Gastrocnemius medialis (tissue), 4 donors: ENCODE measurements at regions not wholly inside any gene's neighbourhood (a gene's known extent, or its start where the extent isn't known, plus 50 kb on each side); places are given as distances from the start of the nearest gene placed in this dataset.

Source experiments
- ATAC-seq, 2 donors: fragments of 150-250 bp; one replicate each; pipeline ENCODE4 v1.9.1; 2016
- DNase-seq, 2 donors: peaks; one replicate each; pipeline ENCODE4 v3.0.0-alpha.2; 2019
- H3K27ac ChIP-seq, 4 donors: fragments of 200-600 bp; sonication (generic); 1 replicate in 1 of 4; 2 replicates in 3 of 4; pipeline ENCODE4 v1.5.1; 2016 to 2018; ENCODE audit warnings: mild to moderate bottlenecking in 2 of 4, moderate library complexity in 1 of 4
- H3K27me3 ChIP-seq, 3 donors: fragments of 200-600 bp; sonication (generic) in 2 of 3; 1 replicate in 1 of 3; 2 replicates in 2 of 3; pipeline versions ENCODE4 v1.5.1 to v1.6.0; 2016 to 2019; ENCODE audit warnings: mild to moderate bottlenecking in 1 of 3, moderate library complexity in 1 of 3
- H3K36me3 ChIP-seq, 2 donors: fragments of 200-600 bp; sonication (generic) in 1 of 2; one replicate each; pipeline ENCODE4 v1.5.1; 2017 to 2018
- H3K4me1 ChIP-seq, 2 donors: fragments of 200-600 bp; sonication (generic) in 1 of 2; one replicate each; pipeline ENCODE4 v1.5.1; 2016 to 2017; ENCODE audit warnings: mild to moderate bottlenecking in 2 of 2
- H3K4me3 ChIP-seq, 4 donors: fragments of 200-600 bp; sonication (generic) in 3 of 4; 1 replicate in 1 of 4; 2 replicates in 3 of 4; pipeline ENCODE4 v1.5.1; 2016 to 2019; ENCODE audit warnings: mild to moderate bottlenecking in 2 of 4
- H3K9me3 ChIP-seq, 3 donors: fragments of 200-600 bp; sonication (generic) in 2 of 3; 1 replicate in 1 of 3; 2 replicates in 2 of 3; pipeline ENCODE4 v1.5.1; 2016 to 2019
- POLR2A ChIP-seq, 2 donors: fragments of 450-650 bp; IDR thresholded peaks; one replicate each; pipeline ENCODE4 v1.6.1; 2017; ENCODE audit warnings: antibody characterized with exemption in 2 of 2, mild to moderate bottlenecking in 2 of 2, moderate library complexity in 2 of 2
- in situ Hi-C, 4 donors: fragments of 200-750 bp; cut with MboI; loops; one replicate each; pipeline versions ENCODE4 v1.15.0 to v1.8.0; 2017; ENCODE audit warnings: low sequenced_read_pairs in 4 of 4
- intact Hi-C: fragments of 100-400 bp; cut with DNase I; formaldehyde crosslinking; loops from one replicate; pipeline ENCODE4 v1.15.1; 2023; ENCODE audit warnings: low total_unique reads
- TF ChIP-seq, protein P1 (sequence below), 5 experiments: fragments of 450-650 bp in 3 of 5; fragments of 200-600 bp in 2 of 5; sonication (generic) in 2 of 5; IDR thresholded peaks in 4 of 5; conservative IDR thresholded peaks in 1 of 5; 1 replicate in 4 of 5; 2 replicates in 1 of 5; pipeline ENCODE4 v1.5.1; 2016 to 2019; ENCODE audit warnings: antibody characterized with exemption in 5 of 5, mild to moderate bottlenecking in 3 of 5, moderate library complexity in 3 of 5

DNA sequence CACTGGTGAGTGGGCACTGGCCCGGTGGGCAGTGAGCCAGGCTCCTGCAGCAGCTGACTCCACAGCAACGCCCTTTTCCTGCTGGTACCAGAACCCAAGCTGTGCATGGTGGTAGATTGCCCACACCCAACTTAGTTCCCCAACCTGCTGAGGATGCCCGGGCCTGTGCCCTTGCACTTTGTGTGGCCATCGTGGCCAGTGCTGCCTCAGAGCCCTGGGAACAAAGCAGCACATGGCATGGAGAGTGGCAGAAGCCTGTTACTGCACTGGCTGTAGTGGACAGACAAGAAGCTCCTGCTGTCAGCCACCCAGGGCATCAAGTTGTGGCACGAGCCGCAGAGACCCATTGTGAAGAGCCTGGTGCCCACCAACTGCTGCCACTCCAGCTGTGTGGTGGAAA, 612.9 kb downstream of the DNAH5 start:
- Histone ChIP-seq H3K9me3 (no peaks in the 10 kb centered on the region), H3K27me3 (no peaks in the 10 kb centered on the region), H3K27ac (no peak overlapping the region), H3K4me1 (no peaks in the 10 kb centered on the region), H3K36me3 (no peaks in the 10 kb centered on the region), H3K4me3 (no peak overlapping the region)
- TF ChIP-seq POLR2A (IDR thresholded peaks at IDR 0.05) = no peak
- TF ChIP-seq, protein P1, sequence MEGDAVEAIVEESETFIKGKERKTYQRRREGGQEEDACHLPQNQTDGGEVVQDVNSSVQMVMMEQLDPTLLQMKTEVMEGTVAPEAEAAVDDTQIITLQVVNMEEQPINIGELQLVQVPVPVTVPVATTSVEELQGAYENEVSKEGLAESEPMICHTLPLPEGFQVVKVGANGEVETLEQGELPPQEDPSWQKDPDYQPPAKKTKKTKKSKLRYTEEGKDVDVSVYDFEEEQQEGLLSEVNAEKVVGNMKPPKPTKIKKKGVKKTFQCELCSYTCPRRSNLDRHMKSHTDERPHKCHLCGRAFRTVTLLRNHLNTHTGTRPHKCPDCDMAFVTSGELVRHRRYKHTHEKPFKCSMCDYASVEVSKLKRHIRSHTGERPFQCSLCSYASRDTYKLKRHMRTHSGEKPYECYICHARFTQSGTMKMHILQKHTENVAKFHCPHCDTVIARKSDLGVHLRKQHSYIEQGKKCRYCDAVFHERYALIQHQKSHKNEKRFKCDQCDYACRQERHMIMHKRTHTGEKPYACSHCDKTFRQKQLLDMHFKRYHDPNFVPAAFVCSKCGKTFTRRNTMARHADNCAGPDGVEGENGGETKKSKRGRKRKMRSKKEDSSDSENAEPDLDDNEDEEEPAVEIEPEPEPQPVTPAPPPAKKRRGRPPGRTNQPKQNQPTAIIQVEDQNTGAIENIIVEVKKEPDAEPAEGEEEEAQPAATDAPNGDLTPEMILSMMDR (IDR thresholded peaks at IDR 0.05 in 4 of 5, conservative IDR thresholded peaks at IDR 0.05 in 1 of 5) = no peak
- no peak for DNase-seq
- in situ Hi-C loops (no loop called here), intact Hi-C loops (no loop called here)
- no peak for ATAC-seq

GRCh38 chr5:13328316-13328715, 616.2 kb downstream of the DNAH5 start:
- Histone ChIP-seq H3K27me3 (no peaks in the 10 kb centered on the region), H3K9me3 (no peaks in the 10 kb centered on the region), H3K4me3 (no peak overlapping the region), H3K4me1 (no peaks in the 10 kb centered on the region), H3K27ac (no peak overlapping the region), H3K36me3 (no peaks in the 10 kb centered on the region)
- no peak for TF ChIP-seq POLR2A (IDR thresholded peaks at IDR 0.05)
- TF ChIP-seq, protein P1 (IDR thresholded peaks at IDR 0.05 in 4 of 5, conservative IDR thresholded peaks at IDR 0.05 in 1 of 5) = no peak
- DNase-seq = no peak
- no peak for ATAC-seq
- in situ Hi-C loops (no loop called here), intact Hi-C loops (no loop called here)

DNA sequence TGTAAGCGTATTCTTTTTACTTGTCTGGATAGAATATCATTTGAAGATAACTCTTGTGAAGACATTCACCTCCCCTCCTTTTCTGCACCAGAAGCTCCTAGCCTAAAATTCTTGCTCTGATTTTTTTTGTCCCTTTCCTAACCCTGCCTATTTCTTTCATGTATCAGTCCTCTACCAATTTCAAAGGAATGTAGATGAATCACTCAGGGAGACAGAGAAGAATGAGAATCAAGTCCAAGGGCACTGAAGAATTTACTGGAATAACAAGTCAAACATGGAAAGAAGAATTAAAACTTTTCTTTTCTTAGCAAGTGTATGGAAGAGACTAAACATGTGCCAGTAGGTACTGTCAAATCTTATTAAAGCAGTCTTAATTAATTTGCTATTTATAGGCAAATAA, 618.7 kb downstream of the DNAH5 start:
- intact Hi-C loops = no loop called here
- H3K36me3 ChIP-seq = no peaks in the 10 kb centered on the region
- in situ Hi-C loops = no loop called here
- DNase-seq (no peak), ATAC-seq (no peak)
- TF ChIP-seq, protein P1 (IDR thresholded peaks at IDR 0.05 in 4 of 5, conservative IDR thresholded peaks at IDR 0.05 in 1 of 5) = no peak
- TF ChIP-seq POLR2A (IDR thresholded peaks at IDR 0.05) = no peak
- H3K27ac ChIP-seq = no peak overlapping the region
- H3K27me3 ChIP-seq = no peaks in the 10 kb centered on the region
- no peak overlapping the region for H3K4me3 ChIP-seq
- H3K4me1 ChIP-seq = no peaks in the 10 kb centered on the region
- H3K9me3 ChIP-seq = no peaks in the 10 kb centered on the region

GRCh38 chr5:13322769-13323168, 621.7 kb downstream of the DNAH5 start:
- H3K27ac ChIP-seq = no peak overlapping the region
- H3K4me3 ChIP-seq = no peak overlapping the region
- H3K36me3 ChIP-seq = no peaks in the 10 kb centered on the region
- DNase-seq (no peak), ATAC-seq (no peak)
- intact Hi-C loops (no loop called here), in situ Hi-C loops (no loop called here)
- H3K9me3 ChIP-seq = no peaks in the 10 kb centered on the region
- H3K4me1 ChIP-seq = no peaks in the 10 kb centered on the region
- TF ChIP-seq, protein P1 (IDR thresholded peaks at IDR 0.05 in 4 of 5, conservative IDR thresholded peaks at IDR 0.05 in 1 of 5) = no peak
- no peak for TF ChIP-seq POLR2A (IDR thresholded peaks at IDR 0.05)
- H3K27me3 ChIP-seq = no peaks in the 10 kb centered on the region

DNA sequence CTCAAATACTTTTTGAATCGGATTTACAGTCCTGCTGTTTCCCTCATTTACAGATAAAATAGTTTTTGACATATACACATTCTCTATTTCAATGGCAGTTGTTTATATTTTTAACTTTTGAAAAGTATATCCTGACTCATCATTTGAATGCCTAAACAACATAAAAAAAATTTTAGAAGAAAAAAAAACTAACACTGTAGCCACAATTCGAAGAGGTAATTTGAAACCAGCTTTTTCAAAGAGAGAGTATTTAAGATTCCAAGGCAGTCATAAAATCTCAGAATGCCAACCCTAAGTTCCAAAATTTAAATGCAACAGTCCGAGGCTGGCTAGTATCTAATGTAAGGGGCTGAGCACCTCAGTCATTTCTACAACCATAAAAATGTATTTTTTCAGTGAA, 626.8 kb downstream of the DNAH5 start:
- intact Hi-C loops = no loop called here
- Histone ChIP-seq H3K9me3 (no peaks in the 10 kb centered on the region), H3K4me3 (no peak overlapping the region), H3K27ac (no peak overlapping the region), H3K36me3 (no peaks in the 10 kb centered on the region), H3K27me3 (no peaks in the 10 kb centered on the region), H3K4me1 (no peaks in the 10 kb centered on the region)
- in situ Hi-C loops = no loop called here
- no peak for ATAC-seq
- TF ChIP-seq, protein P1 (IDR thresholded peaks at IDR 0.05 in 4 of 5, conservative IDR thresholded peaks at IDR 0.05 in 1 of 5) = no peak
- no peak for TF ChIP-seq POLR2A (IDR thresholded peaks at IDR 0.05)
- DNase-seq = no peak
